Trophoblast cell (in vitro differentiated cells and primary cell): ENCODE measurements at regions not wholly inside any gene's neighbourhood (a gene's known extent, or its start where the extent isn't known, plus 50 kb on each side); places are given as distances from the start of the nearest gene placed in this dataset.

ENCODE experiments used
- DNase-seq, 2 donors: peaks; one replicate each; pipeline ENCODE4 v3.0.0-alpha.2; 2016
- H2AFZ ChIP-seq: 2 replicates; pipeline ENCODE4 v1.6.1; 2013; ENCODE audit warnings: low read length, moderate library complexity, mild to moderate bottlenecking; ENCODE audit not compliant: insufficient read depth, poor library complexity
- H2AK5ac ChIP-seq: 2 replicates; pipeline ENCODE4 v1.6.1; 2013; ENCODE audit warnings: mild to moderate bottlenecking, low read length
- H2BK120ac ChIP-seq: 2 replicates; pipeline ENCODE4 v1.6.1; 2013; ENCODE audit warnings: low read length, mild to moderate bottlenecking, moderate library complexity; ENCODE audit not compliant: insufficient read depth, poor library complexity
- H2BK12ac ChIP-seq: 2 replicates; pipeline ENCODE4 v1.6.1; 2013; ENCODE audit warnings: mild to moderate bottlenecking, low read length, moderate library complexity
- H2BK5ac ChIP-seq: 2 replicates; pipeline ENCODE4 v1.6.1; 2013; ENCODE audit warnings: low read length, low read depth, moderate library complexity, mild to moderate bottlenecking; ENCODE audit not compliant: poor library complexity
- H3K14ac ChIP-seq: 2 replicates; pipeline ENCODE4 v1.6.1; 2013; ENCODE audit warnings: mild to moderate bottlenecking, low read length
- H3K18ac ChIP-seq: 2 replicates; pipeline ENCODE4 v1.6.1; 2013; ENCODE audit warnings: mild to moderate bottlenecking, low read length
- H3K23ac ChIP-seq: 2 replicates; pipeline ENCODE4 v1.6.1; 2013; ENCODE audit warnings: low read length
- H3K27ac ChIP-seq: 2 replicates; pipeline ENCODE4 v1.5.1; 2013; ENCODE audit warnings: low read depth, mild to moderate bottlenecking, inconsistent platforms, low read length, moderate library complexity
- H3K27me3 ChIP-seq: 2 replicates; pipeline ENCODE4 v1.6.1; 2013; ENCODE audit warnings: inconsistent platforms, mild to moderate bottlenecking, low read length, moderate library complexity; ENCODE audit not compliant: insufficient read depth
- H3K36me3 ChIP-seq, 2 experiments: 1 replicate in 1 of 2; 2 replicates in 1 of 2; pipeline ENCODE4 v1.6.1; 2013; ENCODE audit warnings: low read length in 2 of 2, mild to moderate bottlenecking in 2 of 2, moderate library complexity in 1 of 2; ENCODE audit not compliant: insufficient read depth in 2 of 2, control insufficient read depth in 1 of 2
- H3K4ac ChIP-seq: 2 replicates; pipeline ENCODE4 v1.6.1; 2013; ENCODE audit warnings: low read depth, mild to moderate bottlenecking, low read length, moderate library complexity
- H3K4me1 ChIP-seq, 2 experiments: 1 replicate in 1 of 2; 2 replicates in 1 of 2; pipeline ENCODE4 v1.6.1; 2013; ENCODE audit warnings: low read length in 2 of 2, mild to moderate bottlenecking in 2 of 2, moderate library complexity in 1 of 2; ENCODE audit not compliant: insufficient read depth in 2 of 2, control insufficient read depth in 1 of 2
- H3K4me2 ChIP-seq: 2 replicates; pipeline ENCODE4 v1.6.1; 2013; ENCODE audit warnings: inconsistent platforms, mild to moderate bottlenecking, low read length, moderate library complexity
- H3K4me3 ChIP-seq: 2 replicates; pipeline ENCODE4 v1.5.1; 2013; ENCODE audit warnings: mild to moderate bottlenecking, low read depth, low read length, inconsistent platforms
- H3K79me1 ChIP-seq: one replicate; pipeline ENCODE4 v1.6.1; 2013; ENCODE audit warnings: low read length
- H3K79me2 ChIP-seq: 2 replicates; pipeline ENCODE4 v1.6.1; 2013; ENCODE audit warnings: low read length, mild to moderate bottlenecking; ENCODE audit not compliant: control insufficient read depth, insufficient read depth, poor library complexity
- H3K9ac ChIP-seq: 2 replicates; pipeline ENCODE4 v1.6.1; 2013; ENCODE audit warnings: mild to moderate bottlenecking, low read length
- H3K9me3 ChIP-seq: 2 replicates; pipeline ENCODE4 v1.6.1; 2013; ENCODE audit warnings: low read depth, mild to moderate bottlenecking, control low read depth, inconsistent platforms, low read length; ENCODE audit not compliant: insufficient read depth
- H4K12ac ChIP-seq: 2 replicates; pipeline ENCODE4 v1.6.1; 2013; ENCODE audit warnings: low read depth, mild to moderate bottlenecking, low read length, moderate library complexity
- H4K8ac ChIP-seq: 2 replicates; pipeline ENCODE4 v1.6.1; 2013; ENCODE audit warnings: low read depth, mild to moderate bottlenecking, low read length, moderate library complexity
- H4K91ac ChIP-seq: one replicate; pipeline ENCODE4 v1.6.1; 2013; ENCODE audit warnings: low read depth, mild to moderate bottlenecking, low read length, moderate library complexity
- WGBS: extraction: QIAGEN DNeasy Blood & Tissue Kit; methylation state at CpG from one replicate; pipeline ENCODE4 v1.1.7; 2013; ENCODE audit warnings: missing lambda C conversion rate; ENCODE audit not compliant: insufficient read length, insufficient coverage; ENCODE audit errors: extremely low coverage; 5-methylcytosine and 5-hydroxymethylcytosine counted together

DNA sequence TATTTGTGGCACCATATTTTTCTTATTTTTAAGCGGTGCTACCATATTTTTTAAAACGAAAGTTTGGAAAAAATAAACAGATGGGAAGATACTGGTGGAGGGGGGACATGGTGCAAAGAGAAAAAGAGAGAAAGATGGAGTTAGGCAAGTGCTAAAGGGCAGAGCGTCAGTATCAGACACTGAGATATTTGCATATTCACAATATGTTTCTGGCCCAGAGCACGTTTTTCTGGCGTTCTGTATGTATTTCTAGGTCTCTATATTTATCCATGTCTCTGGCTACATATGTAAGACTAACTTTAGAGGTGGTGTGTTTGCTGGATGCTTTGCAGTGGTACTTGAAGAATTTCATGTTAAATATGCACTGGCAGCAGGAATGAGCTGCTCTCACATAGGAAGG, 414.0 kb downstream of the TLE4 start:
- Histone ChIP-seq H3K4ac (no peak overlapping the region), H2AFZ (no peak overlapping the region), H3K4me1 (no peaks in the 10 kb centered on the region), H3K14ac (no peak overlapping the region), H4K12ac (no peak overlapping the region), H3K36me3 (no peaks in the 10 kb centered on the region), H2AK5ac (no peak overlapping the region), H3K9me3 (peaks cover 1% of the 10 kb centered on the region), H2BK12ac (no peak overlapping the region), H3K27me3 (no peaks in the 10 kb centered on the region), H3K4me3 (no peak overlapping the region), H3K4me2 (no peak overlapping the region), H3K27ac (no peak overlapping the region), H2BK120ac (no peak overlapping the region), H2BK5ac (no peak overlapping the region), H3K18ac (no peak overlapping the region), H3K23ac (no peak overlapping the region), H4K91ac (no peak overlapping the region), H3K9ac (no peak overlapping the region), H3K79me2 (no peaks in the 10 kb centered on the region), H4K8ac (no peak overlapping the region), H3K79me1 (no peaks in the 10 kb centered on the region)
- WGBS, result no CpG with 5 or more reads among the region's 5 CpGs
- DNase-seq, result no peak

DNA sequence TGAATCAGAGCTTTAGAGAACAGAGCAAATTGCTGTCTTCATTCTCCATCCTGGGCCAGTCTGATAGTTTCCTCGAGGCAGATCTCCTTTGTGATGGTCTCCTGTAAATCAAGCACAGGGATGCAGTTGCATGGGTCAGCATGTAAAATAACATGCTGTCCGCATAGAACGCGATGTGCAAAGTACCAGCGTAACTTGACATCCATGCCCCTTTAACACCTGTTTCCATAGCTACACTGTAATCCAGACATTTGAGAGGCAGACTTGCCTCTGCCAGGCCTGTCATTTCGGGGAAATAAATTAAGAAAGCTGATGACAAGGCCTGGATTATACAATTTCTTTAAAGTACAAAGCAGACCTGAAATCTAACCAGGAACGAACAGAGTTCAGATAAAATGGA, 413.5 kb downstream of the TLE4 start:
- Histone ChIP-seq H4K8ac (no peak overlapping the region), H3K4me3 (no peak overlapping the region), H2BK12ac (no peak overlapping the region), H3K23ac (peak overlapping the region; percentile 83), H3K18ac (no peak overlapping the region), H2BK5ac (no peak overlapping the region), H4K91ac (no peak overlapping the region), H2BK120ac (no peak overlapping the region), H3K9me3 (peaks cover 1% of the 10 kb centered on the region), H3K79me2 (no peaks in the 10 kb centered on the region), H3K27me3 (no peaks in the 10 kb centered on the region), H3K4ac (no peak overlapping the region), H2AK5ac (no peak overlapping the region), H3K79me1 (no peaks in the 10 kb centered on the region), H3K27ac (no peak overlapping the region), H3K9ac (no peak overlapping the region), H3K36me3 (no peaks in the 10 kb centered on the region), H4K12ac (no peak overlapping the region), H3K4me2 (no peak overlapping the region), H2AFZ (no peak overlapping the region), H3K14ac (no peak overlapping the region), H3K4me1 (no peaks in the 10 kb centered on the region)
- WGBS, result no CpG with 5 or more reads among the region's 7 CpGs
- no peak for DNase-seq

- H3K79me1 ChIP-seq, result no peaks in the 10 kb centered on the region
- no peak overlapping the region for H3K14ac ChIP-seq
- no peak overlapping the region for H3K18ac ChIP-seq
- H2BK120ac ChIP-seq, result no peak overlapping the region
- no peak for DNase-seq
- no CpG with 5 or more reads among the region's 4 CpGs for WGBS
- no peak overlapping the region for H3K4ac ChIP-seq
- H3K4me1 ChIP-seq, result no peaks in the 10 kb centered on the region
- H2AK5ac ChIP-seq, result no peak overlapping the region
- no peak overlapping the region for H3K23ac ChIP-seq
- no peak overlapping the region for H3K4me2 ChIP-seq
- no peak overlapping the region for H2BK12ac ChIP-seq
- no peak overlapping the region for H3K9ac ChIP-seq
- no peak overlapping the region for H2AFZ ChIP-seq
- H2BK5ac ChIP-seq, result no peak overlapping the region
- no peak overlapping the region for H4K91ac ChIP-seq
- H3K4me3 ChIP-seq, result no peak overlapping the region
- H3K27me3 ChIP-seq, result no peaks in the 10 kb centered on the region
- H3K9me3 ChIP-seq, result peaks cover 1% of the 10 kb centered on the region
- no peak overlapping the region for H3K27ac ChIP-seq
- H4K12ac ChIP-seq, result no peak overlapping the region
- no peaks in the 10 kb centered on the region for H3K79me2 ChIP-seq
- no peak overlapping the region for H4K8ac ChIP-seq
- H3K36me3 ChIP-seq, result no peaks in the 10 kb centered on the region
Measured at GRCh38 chr9:79984429-79985067, 412.8 kb downstream of the TLE4 start.

GRCh38 chr9:79980432-79980831, 408.7 kb downstream of the TLE4 start:
- H4K8ac ChIP-seq, result no peak overlapping the region

More at GRCh38 chr9:79980432-79980831, 408.7 kb downstream of the TLE4 start:
- Histone ChIP-seq H3K9ac (no peak overlapping the region), H3K4me1 (no peaks in the 10 kb centered on the region), H3K4me2 (no peak overlapping the region), H3K14ac (no peak overlapping the region), H3K4me3 (no peak overlapping the region), H2BK12ac (no peak overlapping the region), H4K12ac (no peak overlapping the region), H3K27me3 (no peaks in the 10 kb centered on the region), H3K79me1 (no peaks in the 10 kb centered on the region), H2AFZ (no peak overlapping the region), H2AK5ac (no peak overlapping the region), H3K9me3 (peaks cover 1% of the 10 kb centered on the region), H3K23ac (no peak overlapping the region), H3K18ac (no peak overlapping the region), H3K4ac (no peak overlapping the region), H4K91ac (no peak overlapping the region), H2BK120ac (no peak overlapping the region), H3K27ac (no peak overlapping the region), H3K79me2 (no peaks in the 10 kb centered on the region), H3K36me3 (no peaks in the 10 kb centered on the region), H2BK5ac (no peak overlapping the region)
- no CpG with 5 or more reads among the region's 3 CpGs for WGBS
- DNase-seq, result no peak
